GM12878 (cell line): ENCODE measurements at regions not wholly inside any gene's neighbourhood (a gene's known extent, or its start where the extent isn't known, plus 50 kb on each side); places are given as distances from the start of the nearest gene placed in this dataset.
A peak's percentile ranks its signal among the peaks of the same experiment; 100 is the strongest.

Experiments
- ASH2L ChIP-seq: fragments of 300-600, 200-600 bp; sonication (generic); IDR thresholded peaks from 2 replicates; pipeline ENCODE4 v1.6.1; 2017; ENCODE audit warnings: low read depth, mild to moderate bottlenecking, borderline replicate concordance
- CBFB ChIP-seq: IDR thresholded peaks from 2 replicates; pipeline ENCODE4 v1.6.1; 2016; ENCODE audit warnings: antibody characterized with exemption, low read depth
- CBX3 ChIP-seq: fragments of 200-600 bp; sonication (generic); IDR thresholded peaks from 2 replicates; pipeline ENCODE4 v1.6.1; 2016; ENCODE audit warnings: low read depth, borderline replicate concordance
- CHD1 ChIP-seq: IDR thresholded peaks from 2 replicates; pipeline ENCODE4 v1.6.1; 2012; ENCODE audit warnings: low read depth, low read length, improper control_type of control experiment
- DPF2 ChIP-seq: fragments of 450-650 bp; IDR thresholded peaks from 2 replicates; pipeline ENCODE4 v1.6.1; 2017; ENCODE audit warnings: mild to moderate bottlenecking
- EP300 ChIP-seq, 2 experiments: fragments of 150-350 bp in 1 of 2; IDR thresholded peaks; 2 replicates each; pipeline ENCODE4 v1.6.1; 2011 to 2012; ENCODE audit warnings: low read depth in 2 of 2, low read length in 2 of 2, borderline replicate concordance in 1 of 2, improper control_type of control experiment in 1 of 2, inconsistent platforms in 1 of 2; ENCODE audit not compliant: control insufficient read depth in 1 of 2
- IKZF2 ChIP-seq, 2 experiments: fragments of 450-650 bp; IDR thresholded peaks; 2 replicates each; pipeline ENCODE4 v1.6.1; 2017; ENCODE audit warnings: mild to moderate bottlenecking in 2 of 2, moderate library complexity in 2 of 2
- JUNB ChIP-seq: IDR thresholded peaks from 2 replicates; pipeline ENCODE4 v1.6.1; 2016; ENCODE audit warnings: antibody characterized with exemption, mild to moderate bottlenecking
- KDM1A ChIP-seq: fragments of 200-600 bp; sonication (generic); IDR thresholded peaks from 2 replicates; pipeline ENCODE4 v1.6.1; 2016; ENCODE audit warnings: borderline replicate concordance
- KLF5 ChIP-seq: fragments of 450-650 bp; IDR thresholded peaks from 2 replicates; pipeline ENCODE4 v1.6.1; 2014; ENCODE audit warnings: mild to moderate bottlenecking; ENCODE audit not compliant: partially characterized antibody
- MAX ChIP-seq: IDR thresholded peaks from 2 replicates; pipeline ENCODE4 v1.6.1; 2012; ENCODE audit warnings: low read depth, low read length, improper control_type of control experiment
- MLLT1 ChIP-seq: fragments of 450-650 bp; IDR thresholded peaks from 2 replicates; pipeline ENCODE4 v1.6.1; 2016; ENCODE audit warnings: mild to moderate bottlenecking
- MTA2 ChIP-seq: fragments of 450-650 bp; IDR thresholded peaks from 2 replicates; pipeline ENCODE4 v1.6.1; 2016; ENCODE audit warnings: low read depth, mild to moderate bottlenecking, moderate library complexity
- MXI1 ChIP-seq: fragments of 150-350 bp; IDR thresholded peaks from 2 replicates; pipeline ENCODE4 v1.6.1; 2011; ENCODE audit warnings: low read depth, mild to moderate bottlenecking, inconsistent platforms, low read length, improper control_type of control experiment
- NFIC ChIP-seq: IDR thresholded peaks from 2 replicates; pipeline ENCODE4 v1.6.1; 2012; ENCODE audit warnings: low read depth, mild to moderate bottlenecking, inconsistent platforms, low read length, moderate library complexity
- NR2C1 ChIP-seq: fragments of 450-650 bp; IDR thresholded peaks from 2 replicates; pipeline ENCODE4 v1.6.1; 2017; ENCODE audit warnings: antibody characterized with exemption, mild to moderate bottlenecking, moderate library complexity
- POU2F2 ChIP-seq: IDR thresholded peaks from 3 replicates; pipeline ENCODE4 v1.6.1; 2011; ENCODE audit warnings: low read depth, mild to moderate bottlenecking, low read length, borderline replicate concordance
- RAD51 ChIP-seq: fragments of 450-650 bp; IDR thresholded peaks from 2 replicates; pipeline ENCODE4 v1.6.1; 2016; ENCODE audit warnings: moderate library complexity, mild to moderate bottlenecking, inconsistent platforms
- RCOR1 ChIP-seq: conservative IDR thresholded peaks from 2 replicates; pipeline ENCODE4 v1.6.1; 2012; ENCODE audit warnings: low read depth, low read length, improper control_type of control experiment
- SMAD5 ChIP-seq: IDR thresholded peaks from 2 replicates; pipeline ENCODE4 v1.6.1; 2016; ENCODE audit warnings: antibody characterized with exemption, low read depth
- SREBF1 ChIP-seq: IDR thresholded peaks from 2 replicates; pipeline ENCODE4 v1.6.1; 2012; ENCODE audit warnings: mild to moderate bottlenecking, low read length
- SUZ12 ChIP-seq: fragments of 200-600 bp; sonication (generic); IDR thresholded peaks from one replicate; pipeline ENCODE4 v1.6.1; 2018; ENCODE audit warnings: antibody characterized with exemption, mild to moderate bottlenecking; ENCODE audit not compliant: unreplicated experiment
- YY1 ChIP-seq: IDR thresholded peaks from 2 replicates; pipeline ENCODE4 v1.6.1; 2011; ENCODE audit warnings: low read depth, mild to moderate bottlenecking, low read length
- ZNF384 ChIP-seq: IDR thresholded peaks from 2 replicates; pipeline ENCODE4 v1.6.1; 2012; ENCODE audit warnings: low read depth, mild to moderate bottlenecking, low read length, improper control_type of control experiment, borderline replicate concordance
- ZZZ3 ChIP-seq: IDR thresholded peaks from 2 replicates; pipeline ENCODE4 v1.6.1; 2011; ENCODE audit warnings: low read depth; ENCODE audit not compliant: control insufficient read depth, insufficient read length
- TF ChIP-seq, protein P1 (sequence below): IDR thresholded peaks from 2 replicates; pipeline ENCODE4 v1.6.1; 2011; ENCODE audit warnings: borderline replicate concordance, low read depth, mild to moderate bottlenecking, moderate library complexity, low read length; ENCODE audit not compliant: insufficient read depth, poor library complexity, severe bottlenecking
- TF ChIP-seq, protein P2 (sequence below): fragments of 150-350 bp; IDR thresholded peaks from 2 replicates; pipeline ENCODE4 v1.6.1; 2014; ENCODE audit warnings: mild to moderate bottlenecking, low read depth, low read length
- TF ChIP-seq, protein P3 (sequence below): fragments of 450-650 bp; IDR thresholded peaks from 2 replicates; pipeline ENCODE4 v1.6.1; 2016; ENCODE audit warnings: mild to moderate bottlenecking

- TF ChIP-seq EP300 (IDR thresholded peaks at IDR 0.05; ENCODE audit: borderline replicate concordance in 1 of 2, control insufficient read depth in 1 of 2, low read depth in 2 of 2, low read length in 2 of 2) (0 out of 4 replicates have a peak, but pooled peaks have one; percentile 30 to 53), KLF5 (no peak), ASH2L (no peak), MXI1 (no peak), CBFB (no peak), SUZ12 (no peak), DPF2 (0 out of 2 replicates have a peak, but pooled peaks have one; percentile 59), CBX3 (no peak), NR2C1 (no peak), MAX (peak; percentile 72; the same call in 1 of the 2 replicates), POU2F2 (peak; percentile 47; the same call in 1 of the 3 replicates), IKZF2 (IDR thresholded peaks at IDR 0.05) (peak; percentile 67 to 79; a peak in 3 of 4 replicates), ZNF384 (no peak), NFIC (no peak), MLLT1 (peak; percentile 83), MTA2 (peak; percentile 76; the same call in 1 of the 2 replicates), SMAD5 (no peak), SREBF1 (no peak), CHD1 (no peak), ZZZ3 (no peak), RAD51 (no peak), YY1 (no peak), JUNB (no peak), RCOR1 (no peak), KDM1A (no peak)
- TF ChIP-seq, protein P1, sequence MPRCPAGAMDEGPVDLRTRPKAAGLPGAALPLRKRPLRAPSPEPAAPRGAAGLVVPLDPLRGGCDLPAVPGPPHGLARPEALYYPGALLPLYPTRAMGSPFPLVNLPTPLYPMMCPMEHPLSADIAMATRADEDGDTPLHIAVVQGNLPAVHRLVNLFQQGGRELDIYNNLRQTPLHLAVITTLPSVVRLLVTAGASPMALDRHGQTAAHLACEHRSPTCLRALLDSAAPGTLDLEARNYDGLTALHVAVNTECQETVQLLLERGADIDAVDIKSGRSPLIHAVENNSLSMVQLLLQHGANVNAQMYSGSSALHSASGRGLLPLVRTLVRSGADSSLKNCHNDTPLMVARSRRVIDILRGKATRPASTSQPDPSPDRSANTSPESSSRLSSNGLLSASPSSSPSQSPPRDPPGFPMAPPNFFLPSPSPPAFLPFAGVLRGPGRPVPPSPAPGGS, result no peak
- TF ChIP-seq, protein P2, sequence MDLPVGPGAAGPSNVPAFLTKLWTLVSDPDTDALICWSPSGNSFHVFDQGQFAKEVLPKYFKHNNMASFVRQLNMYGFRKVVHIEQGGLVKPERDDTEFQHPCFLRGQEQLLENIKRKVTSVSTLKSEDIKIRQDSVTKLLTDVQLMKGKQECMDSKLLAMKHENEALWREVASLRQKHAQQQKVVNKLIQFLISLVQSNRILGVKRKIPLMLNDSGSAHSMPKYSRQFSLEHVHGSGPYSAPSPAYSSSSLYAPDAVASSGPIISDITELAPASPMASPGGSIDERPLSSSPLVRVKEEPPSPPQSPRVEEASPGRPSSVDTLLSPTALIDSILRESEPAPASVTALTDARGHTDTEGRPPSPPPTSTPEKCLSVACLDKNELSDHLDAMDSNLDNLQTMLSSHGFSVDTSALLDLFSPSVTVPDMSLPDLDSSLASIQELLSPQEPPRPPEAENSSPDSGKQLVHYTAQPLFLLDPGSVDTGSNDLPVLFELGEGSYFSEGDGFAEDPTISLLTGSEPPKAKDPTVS, result no peak
- TF ChIP-seq, protein P3, sequence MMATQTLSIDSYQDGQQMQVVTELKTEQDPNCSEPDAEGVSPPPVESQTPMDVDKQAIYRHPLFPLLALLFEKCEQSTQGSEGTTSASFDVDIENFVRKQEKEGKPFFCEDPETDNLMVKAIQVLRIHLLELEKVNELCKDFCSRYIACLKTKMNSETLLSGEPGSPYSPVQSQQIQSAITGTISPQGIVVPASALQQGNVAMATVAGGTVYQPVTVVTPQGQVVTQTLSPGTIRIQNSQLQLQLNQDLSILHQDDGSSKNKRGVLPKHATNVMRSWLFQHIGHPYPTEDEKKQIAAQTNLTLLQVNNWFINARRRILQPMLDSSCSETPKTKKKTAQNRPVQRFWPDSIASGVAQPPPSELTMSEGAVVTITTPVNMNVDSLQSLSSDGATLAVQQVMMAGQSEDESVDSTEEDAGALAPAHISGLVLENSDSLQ, result peak; percentile 25; the same call in 1 of the 2 replicates
Observed at GRCh38 chr1:181257117-181257516, 168.6 kb downstream of the IER5 start (continued).
